HG02623 (cell line): ENCODE measurements at regions not wholly inside any gene's neighbourhood (a gene's known extent, or its start where the extent isn't known, plus 50 kb on each side); places are given as distances from the start of the nearest gene placed in this dataset.

Experiments
- ATAC-seq: cut with Tn5 transposase; IDR thresholded peaks from one replicate; pipeline ENCODE4 v1.9.1; 2021; ENCODE audit warnings: moderate library complexity; ENCODE audit not compliant: unreplicated experiment

DNA sequence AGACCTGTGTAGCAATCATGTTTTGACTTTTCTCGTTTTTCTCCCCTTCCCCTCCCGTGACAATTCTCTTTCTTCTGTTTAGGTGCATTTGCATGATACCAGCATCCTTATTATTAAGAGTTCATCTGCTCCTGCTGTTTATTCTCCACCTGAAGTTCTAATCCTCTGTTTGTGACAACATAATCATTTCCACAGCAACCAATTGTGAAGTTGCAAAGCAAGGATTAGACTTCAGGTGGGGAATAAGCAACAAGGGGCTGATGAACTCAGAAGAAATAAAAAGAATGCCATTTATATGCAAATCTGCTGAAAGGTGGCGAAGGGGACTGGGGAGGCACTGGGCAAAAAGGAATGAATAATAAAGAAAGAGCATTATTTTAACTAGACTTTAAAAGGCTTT is 124.8 kb upstream of the LINC00305 start:
- no peak for ATAC-seq

DNA sequence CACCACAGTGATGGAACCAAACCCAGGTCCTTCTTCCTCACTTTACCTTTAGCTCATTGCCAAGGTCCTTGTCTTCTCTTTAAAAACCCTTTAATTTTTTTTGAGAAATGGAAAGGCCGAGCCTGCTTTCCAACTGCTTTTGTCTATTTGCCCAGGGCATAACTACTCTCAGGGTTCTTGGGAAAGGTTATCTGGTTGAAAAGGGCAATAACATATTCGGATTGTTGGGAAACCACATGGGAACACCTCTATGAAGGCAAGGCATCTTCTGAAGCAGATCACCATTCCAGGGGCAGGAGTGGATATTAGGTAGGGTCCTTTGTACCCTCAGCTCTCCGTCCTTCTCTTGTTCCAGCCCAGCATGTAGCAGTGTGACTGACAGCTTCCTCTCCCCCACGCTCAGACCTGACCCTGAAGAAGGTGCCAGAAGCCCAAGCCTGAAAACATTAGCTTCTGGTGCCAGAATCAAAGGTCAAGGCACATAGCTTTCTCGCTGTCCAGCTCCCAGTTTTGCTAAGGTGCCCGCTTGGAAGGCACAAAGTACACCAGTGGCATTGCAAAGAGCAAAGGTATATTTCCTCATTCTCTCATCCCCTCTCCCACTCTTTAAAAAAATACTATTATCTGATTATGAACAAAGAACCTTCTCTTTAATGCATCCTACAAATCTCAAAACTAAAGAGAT is 123.2 kb upstream of the LINC00305 start:
- ATAC-seq = no peak

DNA sequence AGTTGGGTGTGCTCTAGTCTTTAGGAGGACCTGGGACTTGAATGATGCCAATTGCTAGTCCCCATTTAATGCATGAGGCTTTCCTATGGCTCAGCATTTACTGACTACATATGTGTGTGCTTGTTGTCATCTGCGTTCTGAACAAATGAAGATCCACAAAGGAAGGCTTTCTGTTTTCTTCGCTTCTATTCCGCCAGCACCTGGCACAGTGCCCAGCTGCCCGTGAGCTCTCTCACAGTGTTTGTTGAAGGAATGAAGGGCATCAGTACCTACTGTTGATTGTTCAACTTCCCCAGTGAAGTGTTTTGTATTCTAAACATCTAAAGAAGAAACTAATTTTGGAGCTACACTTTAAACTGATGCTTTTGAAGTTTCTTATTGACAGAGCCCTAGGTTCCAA is 122.4 kb upstream of the LINC00305 start:
- no peak for ATAC-seq

DNA sequence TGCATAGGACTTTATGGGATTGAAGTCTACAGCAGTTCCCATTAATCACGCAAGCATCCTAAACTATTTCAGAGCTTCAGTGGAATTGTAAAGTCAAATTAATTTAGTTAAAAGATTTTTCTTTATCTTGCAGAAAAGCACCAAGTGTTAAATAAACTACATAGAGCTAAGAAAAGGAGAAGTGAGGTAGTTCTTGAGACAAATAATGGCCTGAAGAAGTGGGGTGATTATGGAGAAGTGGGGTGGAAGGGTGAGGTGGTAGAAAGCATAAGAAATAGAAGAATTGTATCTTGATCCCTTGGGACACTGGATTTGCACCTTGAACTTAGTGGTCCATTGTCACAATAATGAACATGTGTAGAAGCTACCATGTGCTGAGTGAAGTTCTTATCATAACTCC is 121.7 kb upstream of the LINC00305 start:
- no peak for ATAC-seq

DNA sequence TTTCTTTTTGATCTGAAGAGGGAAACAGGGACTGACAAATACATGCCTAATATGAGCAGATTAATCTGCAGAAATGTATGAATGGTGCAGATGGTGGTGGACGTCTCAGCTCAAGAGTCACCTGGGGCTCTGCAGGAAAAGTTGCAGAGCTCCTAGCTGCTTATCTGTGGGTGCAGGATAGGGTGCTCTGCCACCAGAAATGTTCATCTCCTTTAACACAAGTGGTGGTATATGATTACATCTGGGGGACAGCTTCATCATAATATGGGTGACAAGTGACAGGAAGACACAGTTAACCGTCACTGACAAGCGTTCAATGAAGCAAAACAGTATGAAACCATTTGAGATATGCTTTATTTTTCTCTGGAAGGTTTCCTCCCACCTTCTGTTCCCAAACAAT is 121.2 kb upstream of the LINC00305 start:
- ATAC-seq = no peak

DNA sequence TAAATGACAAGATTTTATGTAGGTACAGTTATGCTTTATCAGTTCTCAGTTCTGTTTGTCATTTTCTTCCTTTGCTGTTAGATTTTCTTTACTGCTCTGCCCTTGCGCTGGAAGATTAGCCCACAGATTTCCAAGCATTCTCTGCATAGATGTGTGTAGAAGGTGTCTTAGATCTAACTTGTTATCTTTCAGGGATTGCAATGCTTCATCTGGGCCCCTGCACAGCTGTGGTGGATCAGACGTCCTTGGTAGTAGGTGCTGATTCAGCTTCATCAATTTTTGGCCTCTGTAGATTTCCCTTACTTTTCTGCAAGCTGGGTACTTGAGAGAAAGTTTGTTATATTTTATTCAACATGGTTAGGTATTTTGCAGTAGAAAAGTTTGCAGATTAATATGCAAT is 115.3 kb upstream of the LINC00305 start:
- no peak for ATAC-seq

DNA sequence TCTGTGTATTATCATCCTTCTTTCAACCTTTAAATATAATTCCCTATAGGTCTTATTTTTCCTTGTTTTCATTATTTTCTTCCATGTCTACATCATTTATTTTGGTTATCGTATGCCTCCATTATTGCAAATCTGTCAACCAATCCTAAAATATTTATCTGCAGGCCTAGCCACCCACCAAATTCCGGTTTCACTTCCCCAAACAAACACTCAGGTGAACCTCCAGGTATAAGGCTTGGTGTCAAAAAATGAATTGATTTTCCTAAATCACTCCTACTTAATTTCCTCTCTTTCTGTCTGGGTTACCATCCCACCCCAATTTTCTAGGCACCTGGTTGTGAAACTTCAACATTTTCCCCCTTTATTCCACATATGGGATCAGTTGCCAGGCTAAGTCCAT is 111.9 kb upstream of the LINC00305 start:
- ATAC-seq = no peak

DNA sequence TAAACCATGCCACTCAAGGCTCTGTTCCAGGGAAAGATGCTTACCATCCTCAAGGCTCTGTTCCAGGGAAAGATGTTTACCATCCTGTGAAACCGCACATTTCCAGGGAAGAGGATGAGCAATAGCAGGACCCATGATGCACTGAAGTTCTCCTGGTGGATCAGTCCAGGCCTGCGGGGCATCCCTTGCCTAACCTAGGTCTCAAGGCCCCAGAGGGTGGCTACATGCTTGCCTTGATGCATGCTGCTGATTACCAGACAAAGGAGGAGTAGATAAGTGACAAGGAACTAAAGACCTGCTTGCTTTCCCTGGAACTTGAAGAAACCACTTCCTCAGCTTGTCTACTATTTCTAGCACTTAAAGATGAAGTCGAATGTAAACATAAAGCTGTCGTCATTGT is 111.0 kb upstream of the LINC00305 start:
- ATAC-seq = no peak

DNA sequence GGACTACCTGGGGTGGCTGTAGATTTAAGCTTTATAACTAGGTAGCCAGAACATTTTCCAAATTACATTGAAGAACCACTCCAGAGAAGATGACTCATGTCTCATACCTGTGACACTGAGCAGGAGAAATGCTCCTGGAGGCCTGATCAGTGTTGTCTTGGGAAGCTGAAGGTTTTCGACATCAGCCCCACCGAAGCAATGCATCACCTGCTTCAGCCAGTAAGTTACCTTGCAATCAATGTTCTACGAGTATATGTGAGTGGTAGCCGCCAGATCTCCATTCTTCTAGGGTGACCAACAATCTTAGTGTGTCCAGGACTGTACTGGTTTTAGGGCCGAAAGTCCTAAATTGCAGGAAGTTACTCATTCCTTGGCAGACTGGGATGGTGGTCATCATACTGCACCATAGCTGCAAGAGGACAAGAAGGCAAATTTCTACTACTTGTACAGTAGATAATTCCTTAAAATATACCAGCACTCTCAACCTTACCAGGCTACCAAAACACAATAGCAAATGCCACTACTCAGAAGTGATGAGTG is 109.3 kb upstream of the LINC00305 start:
- no peak for ATAC-seq

DNA sequence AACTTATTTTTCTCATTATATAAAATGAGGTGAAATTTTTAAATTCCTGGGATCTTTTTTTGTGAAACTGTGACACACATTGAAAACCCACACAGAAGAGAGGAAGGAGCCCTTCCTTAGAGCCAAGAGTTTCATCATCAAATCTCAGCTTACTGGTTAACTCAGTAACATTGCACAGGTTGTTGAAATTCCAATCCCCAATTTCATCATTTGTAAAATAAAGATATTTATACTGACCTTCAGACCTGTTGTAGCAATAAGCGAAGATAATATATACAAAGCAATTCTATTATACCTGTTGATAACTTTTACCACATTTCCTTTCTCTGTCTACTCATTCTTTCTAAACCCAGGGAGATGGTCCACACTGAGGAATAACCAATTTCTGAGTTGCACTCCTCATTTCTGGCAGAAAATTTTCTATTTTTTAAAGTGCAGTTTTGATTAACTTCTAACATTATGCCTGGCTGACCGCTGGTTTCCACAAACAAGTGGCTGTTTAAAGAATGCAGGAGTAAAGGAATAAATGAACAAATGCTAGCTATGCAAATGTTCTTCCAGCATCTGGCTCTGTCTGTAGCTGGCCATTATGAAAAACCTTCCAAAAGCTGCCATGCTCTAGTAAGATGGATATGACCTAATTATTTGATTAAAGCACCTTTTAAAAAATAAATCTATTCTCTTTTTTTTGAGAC is 105.7 kb upstream of the LINC00305 start:
- ATAC-seq = no peak

DNA sequence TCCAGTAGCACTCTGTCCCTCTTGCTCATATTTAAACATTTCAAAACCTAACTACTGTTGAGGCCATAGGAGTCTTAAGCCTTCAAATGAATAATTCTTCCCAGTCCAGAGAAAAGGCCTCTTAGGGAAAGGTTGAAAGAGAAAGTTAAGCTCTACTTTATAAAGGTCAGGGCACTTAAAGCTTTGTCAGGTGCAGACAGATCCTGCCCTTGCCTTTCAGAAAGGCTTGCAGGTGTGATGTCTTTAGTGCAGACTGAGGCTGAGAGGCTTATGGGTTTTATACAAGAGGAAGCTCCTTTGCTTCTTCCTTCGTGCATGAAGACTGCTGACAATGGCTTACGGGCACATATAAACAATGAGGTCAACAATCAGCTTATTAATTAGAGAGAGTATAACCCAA is 105.0 kb upstream of the LINC00305 start:
- ATAC-seq = no peak

DNA sequence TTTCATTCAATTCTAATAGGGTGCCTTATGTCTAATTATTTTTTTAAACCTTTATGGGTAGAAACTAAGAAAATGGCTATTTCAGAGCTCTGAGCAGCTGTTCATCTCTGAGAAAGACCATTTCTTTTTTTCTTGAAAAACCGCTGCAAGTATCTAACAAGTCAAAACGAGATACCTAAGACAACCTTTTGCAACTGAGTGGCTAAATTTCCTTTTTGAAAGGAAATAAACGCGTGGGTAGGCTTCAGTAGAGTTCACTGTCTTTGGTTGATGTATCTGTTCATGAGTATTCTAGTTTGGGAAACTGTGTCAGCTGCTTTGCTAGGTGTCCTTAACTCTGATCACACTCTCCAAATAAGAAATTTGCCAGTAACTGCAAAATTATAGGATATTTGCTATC is 104.3 kb upstream of the LINC00305 start:
- no peak for ATAC-seq

DNA sequence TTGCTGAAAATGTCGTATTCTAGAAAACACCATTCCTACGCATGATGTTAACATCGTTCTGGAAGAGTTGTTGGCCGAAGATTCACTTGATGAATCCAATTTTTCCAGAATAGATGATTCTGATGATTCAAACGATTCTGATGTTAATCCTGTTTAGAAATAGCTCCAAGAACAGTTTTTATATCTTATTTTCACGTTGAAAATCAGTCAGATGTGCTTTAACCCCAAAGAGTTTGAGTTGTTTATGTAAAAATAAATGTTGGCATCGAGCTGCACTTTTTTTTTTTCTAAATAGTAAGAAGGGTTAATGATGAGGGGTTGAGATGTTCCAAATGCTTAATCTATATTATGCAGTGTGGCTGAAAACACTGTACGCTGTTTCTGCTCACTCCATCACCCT is 99.9 kb upstream of the LINC00305 start:
- no peak for ATAC-seq

DNA sequence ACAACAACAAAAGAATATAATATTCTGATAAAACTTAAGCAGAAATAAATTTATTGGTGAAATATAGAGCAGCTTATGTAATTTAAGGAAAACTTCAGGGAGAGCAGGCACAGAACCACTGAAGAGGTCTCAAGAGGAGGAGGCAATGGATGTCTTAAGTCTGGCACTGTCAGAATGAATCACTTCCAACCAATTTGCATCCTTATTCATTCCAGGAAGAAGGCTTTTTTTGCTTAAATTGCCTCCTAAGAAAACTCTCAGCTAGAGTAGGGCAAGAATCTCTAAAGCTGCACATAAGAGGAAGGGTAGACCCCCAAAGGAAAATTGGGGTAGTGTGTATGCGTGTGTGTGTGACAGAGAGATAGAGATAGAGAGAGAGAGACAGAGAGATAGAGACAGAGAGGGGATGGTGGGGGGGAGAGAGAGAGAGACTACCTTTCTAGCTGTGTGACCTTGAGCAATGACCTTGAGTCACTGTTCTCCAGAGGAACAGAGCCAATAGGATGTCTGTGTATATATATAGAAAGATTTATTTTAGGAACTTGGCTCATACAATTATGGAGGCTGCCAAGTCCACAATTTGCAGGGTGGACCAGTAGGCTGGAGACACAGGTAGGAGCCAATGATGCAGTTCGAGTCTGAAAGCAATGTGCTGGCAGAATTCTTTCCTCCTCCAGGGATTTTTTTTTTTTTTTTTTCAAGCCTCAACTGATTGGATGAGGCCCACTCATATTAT is 96.4 kb upstream of the LINC00305 start:
- ATAC-seq = no peak

DNA sequence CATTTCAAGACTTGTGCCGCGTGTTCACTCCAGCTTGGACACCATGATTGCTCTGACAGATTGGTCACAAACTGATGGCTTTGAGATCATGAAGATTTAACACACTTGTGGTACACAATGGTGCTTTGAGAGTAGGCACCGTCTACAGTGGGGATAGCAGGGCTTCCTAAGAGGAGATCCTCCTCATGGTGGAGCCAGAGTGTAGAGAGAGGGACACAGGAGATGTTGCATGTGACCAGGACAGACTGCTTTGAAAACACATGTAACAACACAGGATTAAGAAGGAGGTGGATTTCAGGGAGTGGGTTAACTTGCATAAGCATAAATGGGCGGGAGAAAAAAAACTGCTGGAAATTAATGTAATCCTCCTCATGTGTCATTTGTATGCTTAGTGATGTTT is 95.7 kb upstream of the LINC00305 start:
- no peak for ATAC-seq

DNA sequence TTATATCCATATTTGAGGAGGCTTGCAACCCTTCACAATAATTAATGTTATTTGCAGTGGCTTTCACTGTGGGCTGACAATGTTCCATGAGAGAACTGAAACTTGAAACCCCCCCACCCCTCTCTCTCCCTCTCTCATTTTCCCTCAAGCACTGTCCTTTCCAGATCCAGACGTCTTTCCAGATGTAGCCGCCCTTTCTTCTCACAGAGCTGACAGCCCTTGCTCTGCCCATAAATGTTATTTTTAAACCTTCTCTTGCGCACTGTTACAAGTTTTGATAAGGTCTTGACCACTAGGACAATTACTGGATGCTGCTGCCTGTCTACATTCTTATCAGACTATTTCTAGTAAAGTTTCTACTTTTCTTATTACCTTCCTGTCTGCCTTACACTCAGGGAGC is 91.4 kb upstream of the LINC00305 start:
- ATAC-seq = no peak

DNA sequence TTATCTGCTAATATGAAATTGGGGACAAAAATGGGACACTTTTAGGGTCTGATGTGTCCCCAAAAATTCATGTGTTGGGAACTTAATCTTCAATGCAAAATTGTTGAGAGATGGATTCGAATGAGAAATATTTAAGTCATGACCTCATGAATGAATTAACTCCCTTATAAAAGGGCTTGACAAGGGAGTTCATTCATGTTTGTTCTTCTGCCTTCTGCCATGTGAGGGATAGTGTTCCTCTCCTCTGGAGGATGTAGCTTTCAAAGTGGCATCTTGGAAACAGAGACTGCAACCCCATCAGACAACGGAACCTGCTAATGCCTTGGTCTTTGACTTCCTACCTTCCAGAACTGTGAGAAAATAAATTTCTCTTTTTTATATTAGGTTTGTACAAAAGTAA is 89.2 kb upstream of the LINC00305 start:
- ATAC-seq = no peak

DNA sequence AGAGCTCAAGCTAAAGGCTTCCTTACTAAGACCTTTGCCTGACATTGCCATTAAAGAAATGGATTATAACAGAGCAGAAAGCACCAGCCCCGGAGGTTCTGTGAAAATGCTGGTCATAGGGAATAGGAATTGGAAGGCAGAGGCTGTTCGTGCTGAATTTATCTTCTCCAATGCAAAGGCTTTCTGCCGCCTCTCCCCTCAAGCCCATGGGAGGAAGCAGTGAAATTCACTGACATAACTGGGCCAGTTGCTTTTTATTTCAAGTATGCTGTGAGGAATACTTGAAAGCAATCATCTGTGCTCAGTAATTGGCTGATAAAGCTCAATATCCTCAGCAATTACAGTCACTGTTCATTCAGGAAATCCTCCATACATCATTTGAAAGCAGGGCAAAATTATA is 85.4 kb upstream of the LINC00305 start:
- ATAC-seq = no peak

DNA sequence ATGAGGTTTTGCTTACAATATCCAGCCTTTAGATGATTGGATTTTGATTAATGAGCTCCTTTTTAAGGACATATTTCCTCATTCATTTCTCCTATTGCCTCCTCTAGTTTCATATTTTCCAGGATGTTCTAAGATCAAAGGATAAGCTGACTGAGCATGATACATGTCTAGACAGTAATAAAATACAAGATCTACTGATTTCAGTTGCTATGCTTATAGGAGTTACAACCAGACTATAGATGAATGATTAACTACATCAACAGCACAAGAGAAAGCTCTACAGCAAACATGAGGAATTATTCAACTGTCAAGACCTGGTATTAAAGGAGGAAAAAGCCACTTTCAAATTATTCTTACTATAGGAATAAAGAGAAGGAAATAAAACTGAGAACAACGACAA is 85.0 kb upstream of the LINC00305 start:
- ATAC-seq = no peak

DNA sequence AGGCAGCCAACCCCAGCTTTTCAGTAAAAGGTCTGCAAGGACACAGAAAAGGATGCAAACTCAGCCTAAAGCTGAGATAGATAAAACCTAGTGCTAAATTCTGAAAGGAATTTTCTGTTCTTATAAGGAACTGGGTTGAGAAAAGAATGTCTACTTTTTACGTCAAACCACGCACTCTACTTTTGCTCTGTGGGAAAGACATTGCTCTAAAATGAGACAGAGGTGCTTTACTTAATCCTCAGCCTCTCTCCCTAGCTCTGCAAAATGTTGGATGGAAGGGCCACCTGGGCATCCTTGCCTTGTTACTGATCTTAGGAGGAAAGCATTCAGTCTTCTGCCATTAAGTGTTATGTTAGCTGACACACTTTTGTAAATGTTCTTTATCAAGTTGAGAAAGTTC is 72.1 kb upstream of the LINC00305 start:
- no peak for ATAC-seq

DNA sequence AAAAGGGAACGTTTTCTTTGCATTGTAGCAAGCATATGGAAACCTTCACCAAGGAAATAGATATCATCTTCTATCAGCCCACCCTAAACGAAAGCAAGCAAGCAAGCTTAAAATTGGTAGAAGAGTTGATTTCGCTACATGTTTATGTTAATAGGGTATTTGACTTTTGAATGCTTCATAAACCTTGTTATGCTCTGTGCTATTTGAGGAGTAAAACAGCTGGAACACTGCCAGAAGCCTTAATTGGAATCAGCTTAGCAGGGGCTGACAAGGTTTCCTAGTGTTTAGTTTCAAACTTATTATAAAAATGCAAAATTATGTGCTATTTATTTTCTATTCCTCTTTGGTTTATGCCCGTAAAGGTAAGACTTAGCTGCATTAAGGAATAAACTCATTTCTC is 70.6 kb upstream of the LINC00305 start:
- ATAC-seq = no peak

DNA sequence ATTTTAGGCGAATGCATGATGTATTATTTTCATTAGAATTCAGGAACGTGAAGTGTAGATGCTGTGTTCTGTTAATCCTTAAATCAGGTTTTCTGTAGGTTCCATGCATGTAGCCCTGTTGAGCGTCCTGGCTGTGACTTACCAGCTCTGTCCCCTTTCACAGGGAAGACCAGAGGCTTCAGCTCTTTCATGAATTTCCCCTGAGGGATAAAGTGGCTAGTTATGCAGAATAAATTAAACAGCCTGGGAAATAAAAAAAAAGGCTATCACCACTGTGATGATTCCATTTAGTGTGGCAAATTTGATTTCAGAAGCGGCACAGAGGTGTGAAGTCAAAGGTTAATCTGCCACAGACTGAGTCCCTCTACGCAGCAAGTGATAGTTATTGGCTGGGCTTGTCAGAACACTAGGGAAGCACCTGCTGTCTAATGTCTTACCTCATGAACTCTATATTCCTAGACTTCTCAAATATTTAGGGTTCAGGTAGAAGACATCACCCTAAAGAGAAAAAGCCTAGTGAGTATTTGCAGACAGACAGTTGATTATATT is 61.6 kb upstream of the LINC00305 start:
- ATAC-seq = no peak
